Right lobe of liver (tissue), 6 donors: ENCODE measurements at regions not wholly inside any gene's neighbourhood (a gene's known extent, or its start where the extent isn't known, plus 50 kb on each side); places are given as distances from the start of the nearest gene placed in this dataset.

Source experiments
- ATAC-seq, 4 donors: fragments of 200-7000 bp; cut with Tn5 transposase; one replicate each; pipeline ENCODE4 v1.9.1; 2020; ENCODE audit warnings: mild to moderate bottlenecking in 4 of 4, moderate library complexity in 4 of 4
- DNase-seq, 3 donors: peaks; one replicate each; pipeline ENCODE4 v3.0.0-alpha.2; 2020
- H3K27ac ChIP-seq, 3 donors: fragments of 200-600 bp; one replicate each; pipeline ENCODE4 v1.8.0; 2022
- H3K27me3 ChIP-seq, 2 donors: fragments of 200-600 bp; one replicate each; pipeline ENCODE4 v1.8.0; 2022
- H3K36me3 ChIP-seq, 4 donors: fragments of 200-600 bp; sonication (generic) in 1 of 4; one replicate each; pipeline versions ENCODE4 v1.5.1 to v1.8.0; 2017 to 2022; ENCODE audit warnings: control low read depth in 1 of 4
- H3K4me1 ChIP-seq, 4 donors: fragments of 200-600 bp; sonication (generic) in 1 of 4; one replicate each; pipeline versions ENCODE4 v1.5.1 to v1.8.0; 2017 to 2022; ENCODE audit warnings: control low read depth in 1 of 4
- H3K4me3 ChIP-seq, 3 donors: fragments of 200-600 bp; one replicate each; pipeline ENCODE4 v1.8.0; 2022
- H3K9me3 ChIP-seq, 4 donors: fragments of 200-600 bp; sonication (generic) in 1 of 4; one replicate each; pipeline versions ENCODE4 v1.5.1 to v1.8.0; 2017 to 2022; ENCODE audit warnings: control low read depth in 1 of 4
- POLR2A ChIP-seq: fragments of 450-650 bp; IDR thresholded peaks from one replicate; pipeline ENCODE4 v1.6.1; 2017; ENCODE audit warnings: antibody characterized with exemption, mild to moderate bottlenecking
- WGBS: methylation state at CpG from one replicate; pipeline ENCODE4 v1.1.6; 2018; ENCODE audit warnings: low coverage, low lambda C conversion rate; ENCODE audit not compliant: insufficient coverage; ENCODE audit errors: missing lambda C conversion rate; 5-methylcytosine and 5-hydroxymethylcytosine counted together
- intact Hi-C, 2 donors: fragments of 100-400 bp; cut with DNase I; formaldehyde crosslinking; loops; one replicate each; pipeline versions ENCODE4 v1.11.2 to v1.14.1; 2022
- TF ChIP-seq, protein P1 (sequence below), 4 donors: fragments of 200-600 bp in 3 of 4; fragments of 450-650 bp in 1 of 4; IDR thresholded peaks; one replicate each; pipeline versions ENCODE4 v1.5.1 to v1.8.0; 2016 to 2022; ENCODE audit warnings: antibody characterized with exemption in 4 of 4, mild to moderate bottlenecking in 2 of 4
- donor health status: DM: no; HTN: yes; CAD: no.
- donor health status: DM: no; HTN: no; CAD: no.
- donor health status: DM: no; HTN: no; CAD: no.
- donor health status: DM: no; HTN: yes; CAD: no.
- donor health status: DM: no; HTN: yes; CAD: no.

DNA sequence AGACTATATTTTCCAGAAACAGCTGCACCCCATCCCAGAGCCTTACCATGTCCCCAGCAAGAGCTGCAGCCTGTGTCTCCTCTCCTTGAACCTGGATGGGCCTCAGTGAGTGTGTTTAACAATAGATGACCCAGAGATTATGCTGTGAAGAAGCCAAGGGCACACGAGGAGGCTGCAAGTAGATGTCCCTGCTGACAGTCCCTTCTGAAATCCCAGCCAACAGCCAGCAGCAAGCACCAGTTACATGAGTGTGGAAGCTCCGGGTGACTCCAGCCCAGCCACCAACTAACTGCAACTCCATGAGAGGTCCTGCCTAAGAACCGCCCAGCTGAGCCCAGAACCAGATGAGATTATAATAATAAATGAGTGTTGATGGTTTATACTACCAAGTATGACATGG is 191.7 kb downstream of the BCL11B start:
- H3K36me3 ChIP-seq = no peaks in the 10 kb centered on the region
- no peaks in the 10 kb centered on the region for H3K4me1 ChIP-seq
- no peak overlapping the region for H3K4me3 ChIP-seq
- WGBS = 82% methylated on average over 2 of the region's 3 CpGs
- H3K27ac ChIP-seq = no peak overlapping the region
- no peaks in the 10 kb centered on the region for H3K9me3 ChIP-seq
- intact Hi-C loops = no loop called here
- no peak for ATAC-seq
- DNase-seq = no peak
- H3K27me3 ChIP-seq = no peaks in the 10 kb centered on the region
- TF ChIP-seq POLR2A = no peak
- TF ChIP-seq, protein P1, sequence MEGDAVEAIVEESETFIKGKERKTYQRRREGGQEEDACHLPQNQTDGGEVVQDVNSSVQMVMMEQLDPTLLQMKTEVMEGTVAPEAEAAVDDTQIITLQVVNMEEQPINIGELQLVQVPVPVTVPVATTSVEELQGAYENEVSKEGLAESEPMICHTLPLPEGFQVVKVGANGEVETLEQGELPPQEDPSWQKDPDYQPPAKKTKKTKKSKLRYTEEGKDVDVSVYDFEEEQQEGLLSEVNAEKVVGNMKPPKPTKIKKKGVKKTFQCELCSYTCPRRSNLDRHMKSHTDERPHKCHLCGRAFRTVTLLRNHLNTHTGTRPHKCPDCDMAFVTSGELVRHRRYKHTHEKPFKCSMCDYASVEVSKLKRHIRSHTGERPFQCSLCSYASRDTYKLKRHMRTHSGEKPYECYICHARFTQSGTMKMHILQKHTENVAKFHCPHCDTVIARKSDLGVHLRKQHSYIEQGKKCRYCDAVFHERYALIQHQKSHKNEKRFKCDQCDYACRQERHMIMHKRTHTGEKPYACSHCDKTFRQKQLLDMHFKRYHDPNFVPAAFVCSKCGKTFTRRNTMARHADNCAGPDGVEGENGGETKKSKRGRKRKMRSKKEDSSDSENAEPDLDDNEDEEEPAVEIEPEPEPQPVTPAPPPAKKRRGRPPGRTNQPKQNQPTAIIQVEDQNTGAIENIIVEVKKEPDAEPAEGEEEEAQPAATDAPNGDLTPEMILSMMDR (IDR thresholded peaks at IDR 0.05) = no peak

DNA sequence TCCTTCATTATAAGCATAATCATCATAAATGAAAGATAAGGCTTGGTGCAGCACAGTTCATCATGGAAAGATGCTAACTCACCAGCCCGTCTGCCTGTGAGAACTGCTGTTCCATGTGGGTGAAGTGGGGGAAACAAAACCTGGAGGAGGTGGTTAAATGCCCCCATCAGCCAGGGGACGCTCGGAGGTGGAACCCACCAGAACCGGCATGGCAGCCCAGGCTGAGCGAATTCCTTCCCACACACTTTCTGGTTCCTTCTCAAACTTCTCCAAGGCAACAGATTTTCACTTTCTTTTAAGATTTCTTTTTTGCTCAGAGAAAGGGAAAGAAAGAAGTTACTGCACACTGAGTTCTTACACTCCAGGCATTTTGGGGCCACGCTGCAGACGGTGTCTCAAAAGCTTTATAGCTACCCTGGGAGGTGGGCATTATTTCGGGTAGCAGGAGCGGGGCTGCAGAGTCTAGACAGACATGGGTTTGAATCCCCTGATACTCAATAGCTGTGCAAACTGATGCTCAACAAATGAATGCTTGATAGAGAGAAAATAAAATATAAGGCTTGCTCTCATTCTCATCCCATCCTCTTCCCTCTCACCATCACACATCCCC is 190.7 kb downstream of the BCL11B start:
- Histone ChIP-seq H3K36me3 (no peaks in the 10 kb centered on the region), H3K4me3 (no peak overlapping the region), H3K4me1 (no peaks in the 10 kb centered on the region), H3K27me3 (no peaks in the 10 kb centered on the region), H3K27ac (no peak overlapping the region), H3K9me3 (no peaks in the 10 kb centered on the region)
- 43% methylated on average over 8 of the region's 9 CpGs for WGBS
- no peak for ATAC-seq
- DNase-seq = no peak
- intact Hi-C loops = no loop called here
- TF ChIP-seq, protein P1 (IDR thresholded peaks at IDR 0.05) = no peak
- TF ChIP-seq POLR2A = no peak

DNA sequence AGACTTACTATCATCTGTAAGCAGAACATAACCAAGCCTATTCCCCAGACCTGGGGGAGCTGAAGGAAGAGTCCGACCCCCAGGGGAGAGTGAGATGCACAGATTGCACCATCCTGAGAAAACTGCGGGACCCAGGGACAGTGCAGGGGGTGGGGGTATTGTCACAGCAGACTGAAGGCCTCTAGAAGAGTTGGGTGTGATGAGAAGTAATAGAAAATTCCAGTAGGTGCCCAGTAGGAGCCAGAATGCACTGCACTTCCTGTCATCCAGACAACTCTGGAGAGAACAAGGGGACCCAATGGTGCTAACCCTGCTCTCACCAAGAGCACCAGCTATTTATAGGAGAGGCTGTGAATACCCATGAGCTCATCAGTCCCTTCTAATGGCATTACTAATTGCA is 190.1 kb downstream of the BCL11B start:
- Histone ChIP-seq H3K36me3 (no peaks in the 10 kb centered on the region), H3K4me3 (no peak overlapping the region), H3K27me3 (no peaks in the 10 kb centered on the region), H3K27ac (no peak overlapping the region), H3K4me1 (no peaks in the 10 kb centered on the region), H3K9me3 (no peaks in the 10 kb centered on the region)
- intact Hi-C loops = no loop called here
- DNase-seq (no peak), ATAC-seq (no peak)
- TF ChIP-seq, protein P1 (IDR thresholded peaks at IDR 0.05) = no peak
- TF ChIP-seq POLR2A = no peak
- 40% methylated on average over 2 of the region's 2 CpGs for WGBS

DNA sequence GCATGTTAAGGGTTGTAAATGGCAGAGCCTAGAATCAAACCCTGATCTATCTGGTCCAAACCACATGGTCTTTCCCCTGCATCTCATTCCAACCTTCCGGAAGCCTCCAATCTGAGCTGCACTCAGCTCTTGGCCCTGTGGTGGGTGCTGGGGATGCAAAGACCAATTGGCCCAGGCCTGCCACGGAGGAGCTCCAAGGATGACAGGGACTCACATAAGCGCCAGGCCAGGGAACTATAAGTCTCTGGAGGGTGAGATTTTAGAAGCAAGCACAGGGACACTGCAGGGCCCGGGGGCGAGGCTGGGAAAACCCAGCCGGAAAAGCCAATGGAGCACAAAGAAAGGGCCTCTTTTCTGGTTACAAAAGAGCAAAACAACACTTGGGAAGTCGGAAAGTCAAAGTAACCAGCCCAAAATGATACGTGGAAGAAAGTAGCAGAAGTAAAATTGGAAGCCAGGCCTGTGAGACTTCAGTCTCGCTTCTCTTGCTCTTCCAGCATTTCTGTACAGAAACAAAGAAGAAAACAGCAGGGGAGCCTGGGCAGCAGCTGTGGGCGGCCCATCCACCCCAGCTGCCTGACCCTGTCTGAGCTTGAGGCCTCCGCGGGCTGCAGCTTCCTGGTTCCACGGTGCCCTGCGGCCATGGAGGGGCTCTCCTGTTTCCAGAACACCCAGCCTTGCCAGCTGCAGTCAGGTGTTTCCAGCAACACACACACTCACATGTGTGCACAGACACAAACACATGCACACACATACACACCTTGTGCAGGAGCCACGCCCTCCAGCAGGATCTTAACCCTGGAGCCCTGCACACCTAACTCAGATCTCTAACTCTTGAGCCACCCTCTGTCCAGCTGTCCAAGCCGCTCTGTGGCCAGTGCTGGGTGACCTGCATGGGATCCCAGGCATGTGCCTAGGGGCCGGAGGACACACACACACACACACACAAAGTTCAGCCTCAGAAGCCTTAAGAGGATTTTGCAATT is 178.2 kb downstream of the BCL11B start:
- DNase-seq = no peak
- Histone ChIP-seq H3K9me3 (no peaks in the 10 kb centered on the region), H3K4me3 (no peak overlapping the region), H3K27ac (no peak overlapping the region), H3K4me1 (no peaks in the 10 kb centered on the region), H3K36me3 (no peaks in the 10 kb centered on the region), H3K27me3 (no peaks in the 10 kb centered on the region)
- no peak for ATAC-seq
- 50% methylated on average over 10 of the region's 17 CpGs for WGBS
- TF ChIP-seq POLR2A = no peak
- TF ChIP-seq, protein P1 (IDR thresholded peaks at IDR 0.05) = no peak
- intact Hi-C loops = no loop called here
